ENCODE measurements at regions not wholly inside any gene's neighbourhood (a gene's known extent, or its start where the extent isn't known, plus 50 kb on each side); places are given as distances from the start of the nearest gene placed in this dataset.

GRCh38 chr3:194928831-194929577, 243.3 kb downstream of the FAM43A start:
- ATAC-seq (ENCODE audit: insufficient number of reproducible peaks, low FRiP score, low read depth) (peak; percentile 34), DNase-seq (ENCODE audit: low spot score) (no peak)
- H3K27me3 ChIP-seq (replicated peaks; ENCODE audit: insufficient read depth) = no peaks in the 10 kb centered on the region
- no peak overlapping the region for H3K4me3 ChIP-seq
- no peaks in the 10 kb centered on the region for H3K9me3 ChIP-seq
- H3K4me1 ChIP-seq (ENCODE audit: control insufficient read depth in 1 of 2, low read depth in 2 of 2) = peaks cover 17 to 27% of the 10 kb centered on the region in 2 donors
- no peak overlapping the region for H3K27ac ChIP-seq
- peak; percentile 76 for TF ChIP-seq CTCF (IDR thresholded peaks at IDR 0.05)
- no peaks in the 10 kb centered on the region for H3K36me3 ChIP-seq

DNA sequence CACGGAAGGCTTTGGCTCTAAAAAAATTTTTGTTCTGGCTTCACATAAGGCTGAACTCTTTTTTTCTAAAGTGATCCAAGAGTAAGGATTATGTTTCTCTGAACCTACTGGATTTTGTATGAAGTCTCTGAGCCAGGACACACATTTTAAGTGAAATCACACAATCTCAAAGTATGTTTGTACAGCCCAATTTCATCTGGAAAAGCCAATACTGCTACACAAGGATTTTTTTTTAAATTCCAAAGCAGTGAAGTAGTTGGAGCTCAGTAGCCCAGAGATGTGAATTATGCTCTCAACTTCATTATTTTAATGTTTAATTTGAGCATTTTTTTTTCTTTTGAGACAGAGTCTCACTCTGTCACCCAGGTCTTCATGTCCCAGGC, 243.9 kb downstream of the FAM43A start:
- Histone ChIP-seq H3K27me3 (replicated peaks; ENCODE audit: insufficient read depth) (no peaks in the 10 kb centered on the region), H3K36me3 (no peaks in the 10 kb centered on the region), H3K9me3 (no peaks in the 10 kb centered on the region), H3K4me1 (ENCODE audit: control insufficient read depth in 1 of 2, low read depth in 2 of 2) (peaks cover 17 to 27% of the 10 kb centered on the region in 2 donors), H3K27ac (no peak overlapping the region), H3K4me3 (no peak overlapping the region)
- no peak for DNase-seq (ENCODE audit: low spot score)
- no peak for TF ChIP-seq CTCF (IDR thresholded peaks at IDR 0.05)
- ATAC-seq (ENCODE audit: insufficient number of reproducible peaks, low FRiP score, low read depth) = no peak

DNA sequence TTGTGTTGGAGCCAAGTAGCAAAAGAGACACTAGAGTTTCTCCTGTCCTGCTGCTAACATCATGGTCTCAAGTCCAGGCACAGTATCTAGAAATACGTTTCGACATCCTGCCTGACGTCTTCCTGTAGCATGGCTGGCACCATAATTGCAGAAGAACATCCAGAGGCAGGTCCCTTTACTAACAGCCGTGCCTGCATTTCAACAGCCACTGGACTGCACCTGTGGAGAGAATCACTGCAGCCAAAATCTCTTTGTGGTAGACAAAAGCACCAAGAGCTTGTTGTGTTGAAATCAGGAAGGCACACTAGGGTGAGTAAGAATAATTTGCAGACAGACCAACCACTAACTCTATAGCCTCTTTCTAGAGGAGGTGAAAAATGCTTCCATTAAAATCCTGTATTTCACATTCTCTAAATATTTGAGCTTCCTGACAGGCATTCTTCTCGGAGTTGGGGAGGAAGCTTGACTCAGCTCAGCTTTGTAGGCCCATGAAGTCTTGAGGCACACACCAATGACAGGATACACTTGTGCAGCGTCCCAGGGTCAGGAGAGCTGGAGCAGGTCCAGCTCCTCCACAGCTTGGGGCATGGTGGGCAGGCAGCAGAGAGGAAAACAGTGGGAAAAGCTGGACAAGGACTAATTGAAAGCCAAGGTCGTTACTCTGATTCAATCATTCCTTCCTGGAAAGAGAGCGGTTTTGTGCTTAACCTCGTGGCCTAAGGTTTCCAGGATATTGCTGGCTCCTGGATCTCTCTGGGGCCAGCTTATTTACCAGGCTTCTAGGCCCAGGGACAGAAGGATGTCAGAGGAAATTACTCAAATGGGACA, 244.9 kb downstream of the FAM43A start:
- ATAC-seq (ENCODE audit: insufficient number of reproducible peaks, low FRiP score, low read depth) = no peak
- DNase-seq (ENCODE audit: low spot score) = no peak
- TF ChIP-seq CTCF (IDR thresholded peaks at IDR 0.05) = no peak

GRCh38 chr3:194931347-194931746, 245.7 kb downstream of the FAM43A start:
- Histone ChIP-seq H3K9me3 (no peaks in the 10 kb centered on the region), H3K36me3 (no peaks in the 10 kb centered on the region), H3K27ac (peak overlapping the region in 1 of 2 donors; percentile 19), H3K4me1 (ENCODE audit: control insufficient read depth in 1 of 2, low read depth in 2 of 2) (peaks cover 17 to 27% of the 10 kb centered on the region in 2 donors), H3K27me3 (replicated peaks; ENCODE audit: insufficient read depth) (no peaks in the 10 kb centered on the region), H3K4me3 (no peak overlapping the region)
- TF ChIP-seq CTCF (IDR thresholded peaks at IDR 0.05) = no peak
- ATAC-seq (ENCODE audit: insufficient number of reproducible peaks, low FRiP score, low read depth) (no peak), DNase-seq (ENCODE audit: low spot score) (no peak)

More for the DNA sequence above, 244.9 kb downstream of the FAM43A start:
- Histone ChIP-seq H3K9me3 (no peaks in the 10 kb centered on the region), H3K27ac (peak overlapping the region in 1 of 2 donors; percentile 19), H3K4me3 (no peak overlapping the region), H3K36me3 (no peaks in the 10 kb centered on the region), H3K4me1 (ENCODE audit: control insufficient read depth in 1 of 2, low read depth in 2 of 2) (peaks cover 17 to 27% of the 10 kb centered on the region in 2 donors), H3K27me3 (replicated peaks; ENCODE audit: insufficient read depth) (no peaks in the 10 kb centered on the region)

DNA sequence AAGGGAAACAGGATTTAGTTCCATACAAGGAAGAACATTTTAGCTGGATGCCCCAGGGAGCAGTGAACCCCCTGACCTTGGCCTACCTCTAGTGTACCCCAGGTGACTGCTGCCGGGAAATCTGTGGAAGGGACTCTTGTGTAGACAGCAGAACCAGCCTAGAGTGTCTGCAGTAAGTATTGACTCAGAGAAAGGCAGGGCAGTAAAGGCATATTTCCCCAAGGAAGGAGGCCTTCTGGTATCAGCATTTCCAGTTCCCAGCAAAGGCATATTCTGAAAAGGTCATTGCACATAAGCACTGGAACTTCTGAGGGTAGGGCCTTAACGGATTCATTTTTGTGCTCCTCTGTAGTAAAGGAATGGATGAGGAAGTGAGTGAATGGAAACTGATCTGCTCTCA, 246.2 kb downstream of the FAM43A start:
- Histone ChIP-seq H3K27ac (peak overlapping the region in 1 of 2 donors; percentile 19), H3K4me1 (ENCODE audit: control insufficient read depth in 1 of 2, low read depth in 2 of 2) (peaks cover 17 to 27% of the 10 kb centered on the region in 2 donors), H3K27me3 (replicated peaks; ENCODE audit: insufficient read depth) (no peaks in the 10 kb centered on the region), H3K36me3 (no peaks in the 10 kb centered on the region), H3K4me3 (no peak overlapping the region), H3K9me3 (no peaks in the 10 kb centered on the region)
- TF ChIP-seq CTCF (IDR thresholded peaks at IDR 0.05) = no peak
- no peak for ATAC-seq (ENCODE audit: insufficient number of reproducible peaks, low FRiP score, low read depth)
- DNase-seq (ENCODE audit: low spot score) = no peak

All from thoracic aorta (tissue), 2 donors.